ENCODE measurements at regions not wholly inside any gene's neighbourhood (a gene's known extent, or its start where the extent isn't known, plus 50 kb on each side); places are given as distances from the start of the nearest gene placed in this dataset.

GRCh38 chr7:13159467-13160184 lies 472.2 kb downstream of the ARL4A start:
- Histone ChIP-seq H3K27me3 (ENCODE audit: insufficient read depth, low read length, poor library complexity) (no peaks in the 10 kb centered on the region), H4K20me1 (ENCODE audit: insufficient read depth, low read length) (no peaks in the 10 kb centered on the region), H3K79me2 (ENCODE audit: insufficient read depth, low read length) (no peaks in the 10 kb centered on the region), H3K4me3 (ENCODE audit: low read depth in 1 of 2, low read length in 2 of 2) (no peak overlapping the region), H3K4me2 (ENCODE audit: insufficient read depth, low read length) (no peak overlapping the region), H3K4me1 (ENCODE audit: insufficient read depth, low read length) (no peaks in the 10 kb centered on the region), H3K9ac (ENCODE audit: low read depth, low read length) (no peak overlapping the region), H2AFZ (ENCODE audit: low read depth, low read length) (no peak overlapping the region), H3K36me3 (ENCODE audit: insufficient read depth, low read length) (no peaks in the 10 kb centered on the region), H3K9me3 (ENCODE audit: insufficient read depth, low read length, severe bottlenecking) (no peaks in the 10 kb centered on the region), H3K27ac (ENCODE audit: low read length) (no peak overlapping the region)
- ATAC-seq (ENCODE audit: insufficient read depth, low read depth): no peak
- TF ChIP-seq CTCF (IDR thresholded peaks at IDR 0.05; ENCODE audit: borderline replicate concordance, extremely low read depth, low read length, poor library complexity, severe bottlenecking): no peak
- no peak for TF ChIP-seq EZH2 (IDR thresholded peaks at IDR 0.05; ENCODE audit: borderline replicate concordance, low read depth, low read length, severe bottlenecking)
- DNase-seq: no peak

- H3K27ac ChIP-seq (ENCODE audit: low read length): no peak overlapping the region
- no peaks in the 10 kb centered on the region for H3K79me2 ChIP-seq (ENCODE audit: insufficient read depth, low read length)
- no peaks in the 10 kb centered on the region for H3K27me3 ChIP-seq (ENCODE audit: insufficient read depth, low read length, poor library complexity)
- no peaks in the 10 kb centered on the region for H4K20me1 ChIP-seq (ENCODE audit: insufficient read depth, low read length)
- no peaks in the 10 kb centered on the region for H3K9me3 ChIP-seq (ENCODE audit: insufficient read depth, low read length, severe bottlenecking)
- no peaks in the 10 kb centered on the region for H3K4me1 ChIP-seq (ENCODE audit: insufficient read depth, low read length)
- ATAC-seq (ENCODE audit: insufficient read depth, low read depth) (no peak), DNase-seq (no peak)
- no peaks in the 10 kb centered on the region for H3K36me3 ChIP-seq (ENCODE audit: insufficient read depth, low read length)
- TF ChIP-seq CTCF (IDR thresholded peaks at IDR 0.05; ENCODE audit: borderline replicate concordance, extremely low read depth, low read length, poor library complexity, severe bottlenecking) (no peak), EZH2 (IDR thresholded peaks at IDR 0.05; ENCODE audit: borderline replicate concordance, low read depth, low read length, severe bottlenecking) (no peak)
- H3K9ac ChIP-seq (ENCODE audit: low read depth, low read length): no peak overlapping the region
- H3K4me3 ChIP-seq (ENCODE audit: low read depth in 1 of 2, low read length in 2 of 2): no peak overlapping the region
- no peak overlapping the region for H3K4me2 ChIP-seq (ENCODE audit: insufficient read depth, low read length)
- H2AFZ ChIP-seq (ENCODE audit: low read depth, low read length): no peak overlapping the region
Measured at GRCh38 chr7:13161125-13161524, 473.7 kb downstream of the ARL4A start.

- TF ChIP-seq EZH2 (IDR thresholded peaks at IDR 0.05; ENCODE audit: borderline replicate concordance, low read depth, low read length, severe bottlenecking): no peak
- no peak for TF ChIP-seq CTCF (IDR thresholded peaks at IDR 0.05; ENCODE audit: borderline replicate concordance, extremely low read depth, low read length, poor library complexity, severe bottlenecking)
- ATAC-seq (ENCODE audit: insufficient read depth, low read depth) (no peak), DNase-seq (no peak)
- H3K79me2 ChIP-seq (ENCODE audit: insufficient read depth, low read length): no peaks in the 10 kb centered on the region
- no peaks in the 10 kb centered on the region for H3K9me3 ChIP-seq (ENCODE audit: insufficient read depth, low read length, severe bottlenecking)
- H3K4me3 ChIP-seq (ENCODE audit: low read depth in 1 of 2, low read length in 2 of 2): no peak overlapping the region
- H4K20me1 ChIP-seq (ENCODE audit: insufficient read depth, low read length): no peaks in the 10 kb centered on the region
- H3K36me3 ChIP-seq (ENCODE audit: insufficient read depth, low read length): no peaks in the 10 kb centered on the region
- no peak overlapping the region for H3K27ac ChIP-seq (ENCODE audit: low read length)
- no peak overlapping the region for H3K4me2 ChIP-seq (ENCODE audit: insufficient read depth, low read length)
- no peak overlapping the region for H2AFZ ChIP-seq (ENCODE audit: low read depth, low read length)
- no peaks in the 10 kb centered on the region for H3K27me3 ChIP-seq (ENCODE audit: insufficient read depth, low read length, poor library complexity)
- H3K9ac ChIP-seq (ENCODE audit: low read depth, low read length): no peak overlapping the region
- no peaks in the 10 kb centered on the region for H3K4me1 ChIP-seq (ENCODE audit: insufficient read depth, low read length)
Measured at GRCh38 chr7:13165854-13166253, 478.4 kb downstream of the ARL4A start.

Measured in DND-41 (cell line).